Lung (tissue), 11 donors: ENCODE measurements at regions not wholly inside any gene's neighbourhood (a gene's known extent, or its start where the extent isn't known, plus 50 kb on each side); places are given as distances from the start of the nearest gene placed in this dataset.

Experiments
- ATAC-seq: fragments of 200-7000 bp; cut with Tn5 transposase; one replicate; pipeline ENCODE4 v1.9.1; 2020; ENCODE audit warnings: moderate number of reproducible peaks; ENCODE audit not compliant: insufficient read depth, low FRiP score
- DNase-seq, 3 donors: peaks; one replicate each; pipeline ENCODE4 v3.0.0-alpha.2; 2013 to 2017
- H3K27ac ChIP-seq, 2 donors: one replicate each; pipeline ENCODE4 v1.5.1; 2013; ENCODE audit warnings: mild to moderate bottlenecking in 2 of 2, moderate library complexity in 2 of 2, control low read depth in 1 of 2, inconsistent platforms in 1 of 2, low read depth in 1 of 2, low read length in 1 of 2
- H3K27me3 ChIP-seq, 3 donors: one replicate each; pipeline ENCODE4 v1.5.1; 2013; ENCODE audit warnings: low read length in 2 of 3; ENCODE audit not compliant: control insufficient read depth in 3 of 3, insufficient read depth in 3 of 3
- H3K36me3 ChIP-seq, 4 donors: one replicate each; pipeline ENCODE4 v1.5.1; 2013; ENCODE audit warnings: low read length in 4 of 4, mild to moderate bottlenecking in 1 of 4, moderate library complexity in 1 of 4; ENCODE audit not compliant: control insufficient read depth in 4 of 4, insufficient read depth in 4 of 4
- H3K4me1 ChIP-seq, 5 donors: one replicate each; pipeline ENCODE4 v1.5.1; 2013; ENCODE audit warnings: low read length in 5 of 5, mild to moderate bottlenecking in 2 of 5, moderate library complexity in 1 of 5; ENCODE audit not compliant: control insufficient read depth in 5 of 5, insufficient read depth in 5 of 5
- H3K4me3 ChIP-seq: one replicate; pipeline ENCODE4 v1.5.1; 2013; ENCODE audit warnings: mild to moderate bottlenecking, control low read depth, moderate library complexity
- H3K9ac ChIP-seq, 2 donors: one replicate each; pipeline ENCODE4 v1.5.1; 2013; ENCODE audit warnings: low read length in 2 of 2, control low read depth in 1 of 2; ENCODE audit not compliant: insufficient read depth in 1 of 2
- H3K9me3 ChIP-seq, 4 donors: one replicate each; pipeline ENCODE4 v1.5.1; 2013; ENCODE audit warnings: low read length in 3 of 4, mild to moderate bottlenecking in 1 of 4, moderate library complexity in 1 of 4; ENCODE audit not compliant: control insufficient read depth in 4 of 4, insufficient read depth in 3 of 4
- CTCF ChIP-seq: IDR thresholded peaks from 2 replicates; pipeline ENCODE4 v1.5.1; 2012; ENCODE audit warnings: mild to moderate bottlenecking; ENCODE audit errors: control extremely low read depth, extremely low read depth
- WGBS, 2 donors: extraction: QIAGEN DNeasy Blood & Tissue Kit; methylation state at CpG; one replicate each; pipeline ENCODE4 v1.1.7; 2013; 5-methylcytosine and 5-hydroxymethylcytosine counted together
- donor health status: control.
- donor health status: control.
- donor health status: Bipolar disorder and iron deficiency.
- donor health status: healthy.
- donor health status: DM: yes; HTN: yes; CAD: no.

- 47 to 58% methylated on average over 9 of the region's 9 CpGs for WGBS, 2 donors
- H3K27ac ChIP-seq, result no peak overlapping the region
- H3K9ac ChIP-seq, result no peak overlapping the region
- peaks cover 0 to 14% (median 0%) of the 10 kb centered on the region in 5 donors for H3K4me1 ChIP-seq
- DNase-seq (no peak), ATAC-seq (no peak)
- H3K27me3 ChIP-seq, result peaks cover 0 to 33% (median 27%) of the 10 kb centered on the region in 3 donors
- H3K4me3 ChIP-seq, result no peak overlapping the region
- H3K9me3 ChIP-seq, result peaks cover 0 to 2% (median 0%) of the 10 kb centered on the region in 4 donors
- H3K36me3 ChIP-seq, result no peaks in the 10 kb centered on the region
- no peak for TF ChIP-seq CTCF
These were observed 148.7 kb upstream of the GPR26 start for GRCh38 chr10:123517426-123517825.

- Histone ChIP-seq H3K27me3 (peaks cover 0 to 33% (median 25%) of the 10 kb centered on the region in 3 donors), H3K36me3 (no peaks in the 10 kb centered on the region), H3K9ac (no peak overlapping the region), H3K27ac (no peak overlapping the region), H3K4me1 (peaks cover 0 to 9% (median 0%) of the 10 kb centered on the region in 5 donors), H3K9me3 (peaks cover 0 to 2% (median 0%) of the 10 kb centered on the region in 4 donors), H3K4me3 (no peak overlapping the region)
- no peak for TF ChIP-seq CTCF
- no peak for ATAC-seq
- no peak for DNase-seq
- 89 to 91% methylated on average over 4 of the region's 4 CpGs for WGBS, 2 donors
These were observed 148.3 kb upstream of the GPR26 start for GRCh38 chr10:123517901-123518300.

GRCh38 chr10:123518765-123519164, 147.4 kb upstream of the GPR26 start:
- ATAC-seq (no peak), DNase-seq (no peak)
- no peak overlapping the region for H3K9ac ChIP-seq
- peaks cover 0 to 4% (median 0%) of the 10 kb centered on the region in 4 donors for H3K9me3 ChIP-seq
- H3K4me1 ChIP-seq, result peaks cover 0 to under 1% (median 0%) of the 10 kb centered on the region in 5 donors
- H3K4me3 ChIP-seq, result no peak overlapping the region
- 67 to 86% methylated on average over 1 of the region's 1 CpG for WGBS, 2 donors
- H3K36me3 ChIP-seq, result no peaks in the 10 kb centered on the region
- peaks cover 0 to 36% (median 25%) of the 10 kb centered on the region in 3 donors for H3K27me3 ChIP-seq
- H3K27ac ChIP-seq, result no peak overlapping the region
- no peak for TF ChIP-seq CTCF

GRCh38 chr10:123519861-123520260, 146.3 kb upstream of the GPR26 start:
- peaks cover 0 to 29% (median 25%) of the 10 kb centered on the region in 3 donors for H3K27me3 ChIP-seq
- H3K36me3 ChIP-seq, result no peaks in the 10 kb centered on the region
- no peak overlapping the region for H3K27ac ChIP-seq
- no peak overlapping the region for H3K4me3 ChIP-seq
- no peaks in the 10 kb centered on the region for H3K4me1 ChIP-seq
- DNase-seq (no peak), ATAC-seq (no peak)
- 79 to 86% methylated on average over 6 of the region's 6 CpGs for whole genome bisulfite sequencing, 2 donors
- no peak overlapping the region for H3K9ac ChIP-seq
- TF ChIP-seq CTCF, result no peak
- H3K9me3 ChIP-seq, result peaks cover 0 to 4% (median 0%) of the 10 kb centered on the region in 4 donors
